ENCODE measurements at regions not wholly inside any gene's neighbourhood (a gene's known extent, or its start where the extent isn't known, plus 50 kb on each side); places are given as distances from the start of the nearest gene placed in this dataset.

DNA sequence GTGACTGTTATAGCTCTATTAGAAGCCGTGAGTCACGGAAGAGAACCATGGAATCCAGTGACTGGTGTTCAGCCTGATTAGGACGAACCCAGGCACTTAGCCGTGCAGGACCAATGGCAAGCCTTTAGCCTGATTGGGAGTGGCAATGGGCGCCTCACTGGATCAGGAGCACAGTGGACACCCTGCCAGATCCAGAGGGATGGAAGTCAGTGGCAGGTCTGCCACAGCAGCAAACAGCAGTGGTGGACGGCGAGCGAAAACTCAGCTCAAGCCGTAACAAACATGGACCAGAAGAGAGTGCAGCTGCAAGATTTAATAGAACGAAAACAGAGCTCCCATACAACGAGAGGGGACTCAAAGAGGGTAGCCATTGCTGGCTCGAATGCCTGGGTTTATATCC is 1326.5 kb downstream of the ADGRL3 start:
- TF ChIP-seq CTCF (IDR thresholded peaks at IDR 0.05) (no peak), POLR2A (IDR thresholded peaks at IDR 0.05) (no peak), EP300 (IDR thresholded peaks at IDR 0.05) (no peak), POLR2AphosphoS5 (IDR thresholded peaks at IDR 0.05) (no peak)
